ENCODE measurements at regions not wholly inside any gene's neighbourhood (a gene's known extent, or its start where the extent isn't known, plus 50 kb on each side); places are given as distances from the start of the nearest gene placed in this dataset.

- DNase-seq: no peak
These were observed 330.1 kb upstream of the RPS6KA3 start for GRCh38 chrX:20596856-20597255.

DNA sequence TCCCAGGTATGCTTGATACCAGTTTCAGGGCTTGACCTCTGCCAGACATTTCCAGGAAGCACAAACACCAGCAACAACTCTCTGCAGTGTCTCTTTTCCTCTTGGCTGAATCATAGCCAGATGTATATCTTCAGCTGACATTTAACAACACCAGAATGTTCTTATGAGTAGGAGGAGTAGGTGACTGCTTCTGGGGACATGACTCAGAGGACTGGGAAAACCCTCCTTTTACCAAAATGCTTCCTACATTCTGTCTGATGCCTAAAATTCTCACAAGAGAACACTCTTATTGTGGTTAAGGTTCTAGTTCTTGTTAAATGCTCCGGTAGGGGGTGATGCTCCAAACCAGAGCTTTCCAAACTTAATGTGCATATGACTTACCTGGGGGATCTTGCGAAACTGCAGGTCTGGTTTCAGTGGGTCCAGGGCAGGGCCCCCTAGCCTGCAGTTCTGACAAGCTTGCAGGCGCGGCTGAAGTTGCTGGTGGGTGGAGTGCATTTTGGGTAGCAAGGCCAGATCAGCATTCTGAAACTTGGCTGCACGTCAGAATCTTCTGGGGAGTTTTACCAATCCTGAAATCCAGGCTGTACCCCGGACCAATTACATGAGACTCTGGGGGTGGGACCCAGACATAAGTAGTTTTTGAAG lies 329.3 kb upstream of the RPS6KA3 start:
- DNase-seq: no peak

DNA sequence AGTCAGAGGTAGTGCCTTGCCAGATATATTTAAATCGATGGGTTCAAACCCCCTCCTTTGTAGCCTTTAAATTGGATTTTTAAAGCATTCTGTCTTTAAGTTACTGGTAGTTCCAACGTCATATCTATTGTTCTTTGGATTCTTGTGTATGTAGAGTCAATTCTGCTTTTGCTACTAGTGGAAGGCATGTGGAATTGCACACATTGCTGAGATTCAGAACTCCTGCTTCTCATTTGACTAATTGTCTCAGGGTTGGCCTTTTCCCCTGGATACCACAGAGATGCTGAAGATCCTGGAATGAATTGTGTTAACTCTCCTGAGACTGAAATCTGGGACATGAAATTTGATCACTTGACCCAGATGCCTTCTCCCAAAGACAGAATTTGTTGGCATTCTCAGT lies 328.3 kb upstream of the RPS6KA3 start:
- DNase-seq: no peak

- DNase-seq: no peak
These were observed 327.1 kb upstream of the RPS6KA3 start for GRCh38 chrX:20593836-20594235.

GRCh38 chrX:20593402-20593801 lies 326.7 kb upstream of the RPS6KA3 start:
- no peak for DNase-seq

DNA sequence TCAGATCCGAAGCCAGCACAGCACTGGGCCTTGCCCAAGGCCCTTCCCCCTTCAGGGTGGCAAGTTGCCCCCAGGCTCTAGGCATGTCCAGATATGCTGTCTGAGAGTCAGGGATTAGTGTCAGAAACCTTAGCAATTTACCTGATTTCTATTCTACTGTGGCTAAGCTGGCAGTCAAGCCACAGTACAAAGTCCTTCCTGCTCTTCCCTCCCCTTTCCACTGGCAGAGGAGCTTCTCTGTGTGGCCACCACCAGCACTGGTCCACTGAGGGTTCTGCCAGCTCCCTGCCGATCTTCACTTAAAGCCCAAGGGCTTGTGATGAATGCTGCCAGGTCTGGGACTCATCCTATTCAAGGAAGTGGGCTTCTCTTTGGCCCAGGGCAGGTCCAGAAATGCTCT lies 324.5 kb upstream of the RPS6KA3 start:
- no peak for DNase-seq

DNA sequence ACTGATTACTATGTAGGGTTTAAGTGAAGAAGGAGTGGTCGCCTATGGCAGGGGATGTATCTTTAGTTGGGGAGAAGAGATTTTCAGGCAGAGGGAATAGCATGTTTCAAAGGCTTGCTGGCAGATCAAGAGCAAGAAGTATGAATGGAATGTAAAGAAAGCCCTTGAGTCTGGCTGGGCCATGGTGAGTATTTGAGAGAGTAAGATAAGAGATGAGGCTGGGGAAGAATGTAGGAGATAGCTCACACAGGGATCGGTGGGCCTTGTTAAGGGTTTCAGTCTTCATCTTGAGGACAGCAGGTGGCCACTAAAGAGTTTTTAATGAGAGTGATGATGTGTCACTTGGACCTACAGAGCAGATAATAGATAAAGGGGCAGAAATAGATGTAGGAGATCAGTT lies 319.1 kb upstream of the RPS6KA3 start:
- no peak for DNase-seq

DNA sequence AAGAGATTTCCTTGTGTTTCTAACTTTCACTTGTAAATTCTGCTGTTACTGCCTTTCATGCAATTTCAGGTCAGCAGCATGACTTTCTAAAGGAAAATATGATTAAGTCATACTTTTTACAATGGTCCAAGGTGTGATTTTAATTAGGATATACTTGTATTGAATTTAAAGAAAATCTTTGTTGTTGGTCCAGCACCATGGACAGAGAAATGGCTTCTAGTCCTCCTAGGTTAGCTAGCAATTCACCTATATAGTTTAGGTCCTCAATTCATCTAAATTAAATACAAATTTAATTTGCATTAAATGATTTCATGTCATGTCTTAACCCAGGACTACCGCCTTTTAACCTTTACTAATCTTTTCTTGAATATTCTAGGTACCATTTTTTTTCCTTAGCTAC lies 304.9 kb upstream of the RPS6KA3 start:
- no peak for DNase-seq

- DNase-seq: no peak
These were observed 300.4 kb upstream of the RPS6KA3 start for GRCh38 chrX:20567108-20567507.

DNA sequence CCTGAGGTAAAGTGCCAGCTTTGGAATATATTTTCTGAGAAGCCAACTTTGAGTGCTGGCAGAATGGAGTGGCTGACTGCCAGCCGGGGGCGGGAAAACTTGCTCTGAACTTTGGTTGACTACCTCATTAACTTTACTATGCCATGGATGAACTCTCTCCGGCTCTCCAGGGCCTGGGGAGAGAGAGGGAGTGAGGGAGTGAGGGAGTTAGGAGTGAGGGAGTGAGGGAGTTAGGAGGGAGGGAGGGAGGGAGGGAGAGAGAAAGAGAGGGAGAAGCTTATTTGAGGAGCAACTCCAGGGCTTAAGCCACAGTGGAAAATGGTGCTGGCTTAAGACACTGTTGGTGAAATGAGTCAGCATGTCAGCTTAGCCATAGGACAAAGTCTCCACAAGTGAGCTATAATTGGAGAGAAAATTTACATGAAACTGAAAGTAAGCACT lies 280.9 kb upstream of the RPS6KA3 start:
- no peak for DNase-seq

DNA sequence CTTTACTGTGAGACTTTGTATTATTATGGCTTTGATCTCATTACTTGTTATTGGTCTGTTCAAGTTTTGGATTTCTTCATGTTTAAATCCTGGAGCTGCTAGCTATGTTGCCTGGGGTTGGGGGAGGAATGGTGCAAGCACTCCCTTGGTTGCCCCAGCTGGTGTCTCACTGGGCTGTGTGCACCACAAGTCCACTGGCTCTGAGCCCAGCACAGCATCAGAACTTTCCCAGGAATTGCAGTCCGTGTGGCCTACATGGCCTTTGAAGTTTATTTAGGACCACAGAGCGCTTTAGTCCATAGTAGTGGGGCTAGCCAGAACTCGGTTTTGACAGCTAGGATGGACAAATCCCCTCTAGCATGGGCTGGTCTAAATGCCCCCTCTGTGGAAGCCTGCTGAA lies 278.8 kb upstream of the RPS6KA3 start:
- no peak for DNase-seq

- no peak for DNase-seq
These were observed 275.4 kb upstream of the RPS6KA3 start for GRCh38 chrX:20542072-20542471.

GRCh38 chrX:20538974-20539373 lies 272.3 kb upstream of the RPS6KA3 start:
- DNase-seq: no peak

- no peak for DNase-seq
These were observed 265.0 kb upstream of the RPS6KA3 start for GRCh38 chrX:20531667-20532066.

- peak; percentile 3 to 32 (median 6) for DNase-seq
These were observed 263.8 kb upstream of the RPS6KA3 start for GRCh38 chrX:20530406-20530921.

DNA sequence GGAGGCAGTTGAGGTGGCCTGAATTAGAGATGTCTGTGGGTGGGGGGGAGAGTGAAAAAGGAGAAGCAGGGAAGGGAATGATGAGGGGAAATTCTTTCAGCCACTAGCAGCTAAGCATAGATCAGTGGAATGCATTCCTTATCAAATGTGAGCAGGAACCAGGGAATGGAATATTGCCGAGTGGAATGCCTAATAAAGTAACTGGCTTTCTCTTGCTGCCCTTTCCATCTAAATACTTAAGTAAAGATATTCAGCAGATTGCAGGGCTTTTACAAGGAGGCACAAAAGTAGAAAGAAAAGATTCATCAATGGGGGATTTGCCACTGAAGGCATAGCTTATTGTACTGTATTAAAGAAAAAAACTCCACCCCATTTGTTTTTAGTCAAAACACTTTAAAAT lies 263.0 kb upstream of the RPS6KA3 start:
- no peak for DNase-seq

GRCh38 chrX:20529301-20529700 lies 262.6 kb upstream of the RPS6KA3 start:
- no peak for DNase-seq

DNA sequence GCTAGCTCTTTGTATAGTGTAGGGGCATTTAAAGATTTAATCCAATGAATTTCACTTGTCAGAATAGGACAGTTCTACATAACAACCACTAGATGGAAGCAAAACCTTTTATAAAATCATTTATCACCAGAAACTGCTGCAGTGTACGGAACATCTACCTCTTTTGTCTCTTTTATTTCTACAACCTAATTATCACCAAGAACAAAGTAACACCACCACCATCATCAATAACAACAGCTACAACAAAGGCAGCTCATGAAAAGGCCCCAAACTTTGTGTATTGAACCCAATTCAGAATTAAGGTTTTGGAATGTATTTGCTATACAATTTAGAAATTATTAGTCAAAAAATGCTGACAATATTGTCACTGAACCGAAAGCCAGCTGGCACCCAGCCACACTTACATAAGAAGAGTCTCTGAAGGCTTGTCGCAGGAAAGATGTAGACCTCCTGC lies 260.9 kb upstream of the RPS6KA3 start:
- no peak for DNase-seq

DNA sequence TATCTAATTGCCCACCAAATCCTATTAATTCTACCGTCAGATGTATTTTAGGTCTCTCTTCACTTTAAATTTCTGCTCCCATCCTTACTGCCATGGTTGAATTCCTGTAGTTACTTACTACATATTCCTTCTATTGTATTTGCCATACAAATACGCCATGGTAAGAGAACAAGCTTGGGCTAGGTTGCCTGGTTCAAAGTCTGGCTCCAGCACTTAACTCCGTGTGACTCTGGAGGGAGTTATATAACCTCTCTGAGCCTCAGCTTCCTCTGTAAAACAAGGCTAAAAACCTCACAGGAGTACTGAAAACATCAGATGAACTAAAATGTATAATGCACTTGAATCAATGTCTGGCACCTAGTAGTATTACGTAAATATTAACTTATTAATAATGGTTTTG lies 260.3 kb upstream of the RPS6KA3 start:
- no peak for DNase-seq

- DNase-seq: no peak
These were observed 257.1 kb upstream of the RPS6KA3 start for GRCh38 chrX:20523626-20524312.

DNA sequence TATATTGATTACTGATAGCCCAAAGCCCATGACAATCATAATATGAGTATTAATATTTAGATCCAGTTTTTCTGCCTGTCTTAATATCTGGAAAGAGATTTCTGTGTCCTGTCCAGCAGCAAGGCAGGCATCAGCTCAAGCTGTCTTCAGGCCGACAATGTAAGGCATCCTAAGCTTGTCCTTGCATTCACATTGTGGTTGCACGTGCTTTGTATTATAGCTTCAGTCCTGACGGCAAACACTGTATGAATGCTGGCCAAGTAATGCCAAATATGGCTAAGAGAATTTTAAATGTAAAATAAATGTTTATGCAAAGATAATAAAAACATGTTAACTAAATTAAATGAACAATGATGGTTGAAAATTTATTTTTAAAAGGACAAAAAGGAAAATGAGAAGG lies 255.7 kb upstream of the RPS6KA3 start:
- DNase-seq: no peak

DNA sequence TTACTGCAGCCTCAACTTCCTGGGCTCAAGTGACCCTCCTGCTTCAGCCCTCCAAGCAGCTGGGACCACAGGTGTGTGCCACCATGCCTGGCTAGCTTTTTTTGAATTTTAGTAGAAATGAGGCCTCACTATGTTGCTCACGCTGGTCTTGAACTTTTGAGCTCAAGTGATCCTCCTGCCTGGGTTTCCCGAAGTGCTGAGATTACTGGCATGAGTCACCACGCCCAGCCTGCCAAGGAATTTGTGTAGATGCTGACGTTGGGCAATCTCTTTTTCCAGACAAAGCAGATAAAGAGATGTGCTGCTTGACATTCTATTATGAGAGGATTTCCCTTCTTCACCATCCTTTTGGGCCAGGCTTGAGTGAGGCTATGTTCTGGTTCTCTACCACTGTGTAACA lies 254.5 kb upstream of the RPS6KA3 start:
- no peak for DNase-seq

GRCh38 chrX:20519826-20520225 lies 253.1 kb upstream of the RPS6KA3 start:
- no peak for DNase-seq

DNA sequence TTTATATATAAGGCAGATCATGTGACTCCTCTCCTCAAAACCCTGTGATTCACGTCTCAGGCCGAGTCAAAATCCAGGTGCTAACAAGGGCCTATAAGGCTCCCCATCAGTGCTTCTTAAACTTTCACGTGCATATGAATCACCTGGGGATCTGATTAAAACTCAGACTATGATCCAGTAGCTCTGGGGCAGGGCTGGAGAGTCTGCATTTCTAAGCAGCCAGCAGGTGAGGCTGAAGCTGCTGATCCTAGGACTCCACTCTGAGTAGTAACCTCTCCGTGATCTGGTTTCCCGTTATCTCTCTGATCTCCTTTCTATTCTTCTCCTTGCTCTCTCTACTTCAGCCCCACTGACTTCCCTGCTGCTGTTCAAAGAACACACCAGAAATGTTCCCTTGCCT lies 252.4 kb upstream of the RPS6KA3 start:
- DNase-seq: no peak

DNA sequence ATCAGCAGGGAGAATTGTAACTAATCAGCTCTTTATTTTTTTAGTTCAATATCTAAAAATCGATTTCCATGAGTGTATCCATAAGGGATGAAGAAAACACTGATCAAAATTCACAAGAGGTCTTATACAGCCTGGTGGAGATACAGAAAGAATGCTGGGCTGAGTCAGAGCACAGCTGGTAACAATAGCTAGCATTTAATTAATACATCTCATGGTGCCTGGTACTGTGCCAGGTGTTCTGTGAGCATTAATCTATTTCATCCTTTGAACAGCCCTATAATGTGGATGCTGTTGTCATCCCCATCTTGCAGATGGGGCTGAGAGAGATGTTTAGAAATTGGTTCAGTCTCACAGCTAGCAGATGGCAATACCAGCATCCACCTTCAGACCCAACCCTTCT lies 250.9 kb upstream of the RPS6KA3 start:
- no peak for DNase-seq

Measured in activated CD4-positive, CD25-positive, alpha-beta regulatory T cell (primary cell).